GM12878 (cell line): ENCODE measurements at regions not wholly inside any gene's neighbourhood (a gene's known extent, or its start where the extent isn't known, plus 50 kb on each side); places are given as distances from the start of the nearest gene placed in this dataset.

ENCODE experiments used
- ATAC-seq: fragments of 200-7000 bp; cut with Tn5 transposase; 3 replicates; pipeline ENCODE4 v1.9.1; 2020; ENCODE audit warnings: mild to moderate bottlenecking, moderate library complexity
- BruUV-seq: library from RNA; stranded (reverse); fragments of 400-500 nt; replicated peaks from 2 replicates; lab custom pipeline; 2021; lab: Mats Ljungman, UMichigan
- CTCF ChIA-PET: fragments of 300-600 bp; sonication (Branson Sonifier 250); formaldehyde crosslinking; extraction: SDS; loops from one replicate; lab custom pipeline; 2021; ENCODE audit warnings: inconsistent platforms; lab: Yijun Ruan, JAX
- POLR2A ChIA-PET: fragments of 350-600 bp; formaldehyde crosslinking; extraction: SDS; loops from one replicate; lab custom pipeline; 2021; ENCODE audit warnings: inconsistent platforms; lab: Charles Lee
- RAD21 ChIA-PET: fragments of 300-600 bp; sonication (Branson Sonifier 250); formaldehyde crosslinking; loops from one replicate; lab custom pipeline; 2023; ENCODE audit warnings: antibody characterized with exemption; ENCODE audit not compliant: unreplicated experiment; lab: Charles Lee
- SMC1A ChIA-PET: fragments of 300-600 bp; sonication (Branson Sonifier 250); formaldehyde crosslinking; loops from one replicate; lab custom pipeline; 2023; ENCODE audit not compliant: unreplicated experiment, uncharacterized antibody; lab: Charles Lee
- DNase-seq: peaks from one replicate; pipeline ENCODE4 v3.0.0-alpha.2; 2011; ENCODE audit warnings: low read depth, low spot score
- FAIRE-seq: peaks from 3 replicates; lab custom pipeline; 2011; peaks lifted over from hg19 to GRCh38; lab: Jason Lieb, UNC
- H2AFZ ChIP-seq: 2 replicates; pipeline ENCODE4 v1.6.0; 2011; ENCODE audit warnings: low read depth, low read length, control low read depth; ENCODE audit not compliant: control insufficient read depth
- H3K27ac ChIP-seq: 2 replicates; pipeline ENCODE4 v1.5.1; 2011; ENCODE audit warnings: control low read depth; ENCODE audit not compliant: control insufficient read depth, insufficient read depth
- H3K27me3 ChIP-seq, 2 experiments: replicated peaks in 1 of 2; 2 replicates each; pipeline versions ENCODE4 v1.6.0 to v1.6.1; 2011; ENCODE audit warnings: low read length in 1 of 2; ENCODE audit not compliant: control insufficient read depth in 2 of 2, insufficient read depth in 2 of 2
- H3K36me3 ChIP-seq, 2 experiments: 2 replicates each; pipeline ENCODE4 v1.5.1; 2011; ENCODE audit warnings: low read length in 1 of 2; ENCODE audit not compliant: control insufficient read depth in 2 of 2, insufficient read depth in 2 of 2
- H3K4me1 ChIP-seq: 2 replicates; pipeline ENCODE4 v1.6.1; 2011; ENCODE audit warnings: mild to moderate bottlenecking, low read length, moderate library complexity, mixed read lengths; ENCODE audit not compliant: control insufficient read depth, insufficient read depth
- H3K4me2 ChIP-seq: 2 replicates; pipeline ENCODE4 v1.6.0; 2011; ENCODE audit warnings: control low read depth; ENCODE audit not compliant: control insufficient read depth, insufficient read depth
- H3K4me3 ChIP-seq: fragments of 200-600 bp; sonication (generic); 2 replicates; pipeline ENCODE4 v1.5.1; 2016
- H3K79me2 ChIP-seq: 2 replicates; pipeline ENCODE4 v1.6.0; 2011; ENCODE audit warnings: low read length; ENCODE audit not compliant: control insufficient read depth, insufficient read depth
- H3K9ac ChIP-seq: 2 replicates; pipeline ENCODE4 v1.8.0; 2011; ENCODE audit warnings: low read length, control low read depth, mixed read lengths; ENCODE audit not compliant: control insufficient read depth, insufficient read depth
- H3K9me3 ChIP-seq: replicated peaks from 3 replicates; pipeline ENCODE4 v1.5.1; 2011; ENCODE audit warnings: mild to moderate bottlenecking, low read length; ENCODE audit not compliant: control insufficient read depth, insufficient read depth
- H4K20me1 ChIP-seq: 2 replicates; pipeline ENCODE4 v1.6.0; 2011; ENCODE audit not compliant: control insufficient read depth, insufficient read depth
- BCL3 ChIP-seq: IDR thresholded peaks from 2 replicates; pipeline ENCODE4 v1.6.1; 2011; ENCODE audit warnings: borderline replicate concordance, low read depth, mild to moderate bottlenecking, moderate library complexity, low read length; ENCODE audit not compliant: insufficient read depth, poor library complexity, severe bottlenecking
- BMI1 ChIP-seq: fragments of 450-650 bp; IDR thresholded peaks from 2 replicates; pipeline ENCODE4 v1.6.1; 2016; ENCODE audit warnings: mild to moderate bottlenecking, moderate library complexity, borderline replicate concordance
- CBFB ChIP-seq: IDR thresholded peaks from 2 replicates; pipeline ENCODE4 v1.6.1; 2016; ENCODE audit warnings: antibody characterized with exemption, low read depth
- DPF2 ChIP-seq: fragments of 450-650 bp; IDR thresholded peaks from 2 replicates; pipeline ENCODE4 v1.6.1; 2017; ENCODE audit warnings: mild to moderate bottlenecking
- HDAC2 ChIP-seq: fragments of 200-600 bp; sonication (generic); IDR thresholded peaks from 2 replicates; pipeline ENCODE4 v1.6.1; 2017
- IKZF1 ChIP-seq: fragments of 450-650 bp; conservative IDR thresholded peaks from 2 replicates; pipeline ENCODE4 v1.6.1; 2017; ENCODE audit warnings: antibody characterized with exemption, mild to moderate bottlenecking
- IKZF2 ChIP-seq, 2 experiments: fragments of 450-650 bp; IDR thresholded peaks; 2 replicates each; pipeline ENCODE4 v1.6.1; 2017; ENCODE audit warnings: mild to moderate bottlenecking in 2 of 2, moderate library complexity in 2 of 2
- KAT2A ChIP-seq: conservative IDR thresholded peaks from 2 replicates; pipeline ENCODE4 v1.6.1; 2011; ENCODE audit warnings: low read depth, low read length; ENCODE audit not compliant: control insufficient read depth
- MLLT1 ChIP-seq: fragments of 450-650 bp; IDR thresholded peaks from 2 replicates; pipeline ENCODE4 v1.6.1; 2016; ENCODE audit warnings: mild to moderate bottlenecking
- MXI1 ChIP-seq: fragments of 150-350 bp; IDR thresholded peaks from 2 replicates; pipeline ENCODE4 v1.6.1; 2011; ENCODE audit warnings: low read depth, mild to moderate bottlenecking, inconsistent platforms, low read length, improper control_type of control experiment
- NFXL1 ChIP-seq: fragments of 450-650 bp; IDR thresholded peaks from 2 replicates; pipeline ENCODE4 v1.6.1; 2017; ENCODE audit warnings: antibody characterized with exemption, mild to moderate bottlenecking, borderline replicate concordance
- RCOR1 ChIP-seq: conservative IDR thresholded peaks from 2 replicates; pipeline ENCODE4 v1.6.1; 2012; ENCODE audit warnings: low read depth, low read length, improper control_type of control experiment
- RELA ChIP-seq: fragments of 450-650 bp; IDR thresholded peaks from 2 replicates; pipeline ENCODE4 v1.8.0; 2014; ENCODE audit warnings: borderline replicate concordance; ENCODE audit not compliant: partially characterized antibody
- SMAD1 ChIP-seq: fragments of 450-650 bp; IDR thresholded peaks from 2 replicates; pipeline ENCODE4 v1.6.1; 2018; ENCODE audit warnings: mild to moderate bottlenecking, low read depth; ENCODE audit not compliant: partially characterized antibody
- SMAD5 ChIP-seq: IDR thresholded peaks from 2 replicates; pipeline ENCODE4 v1.6.1; 2016; ENCODE audit warnings: antibody characterized with exemption, low read depth
- SMC3 ChIP-seq: IDR thresholded peaks from 2 replicates; pipeline ENCODE4 v1.6.1; 2011; ENCODE audit warnings: low read length, improper control_type of control experiment, borderline replicate concordance
- SPI1 ChIP-seq: IDR thresholded peaks from 2 replicates; pipeline ENCODE4 v1.6.1; 2011; ENCODE audit warnings: low read depth, mild to moderate bottlenecking, low read length, moderate library complexity, borderline replicate concordance; ENCODE audit not compliant: insufficient read depth
- TCF7 ChIP-seq: IDR thresholded peaks from 2 replicates; pipeline ENCODE4 v1.6.1; 2014; ENCODE audit warnings: antibody characterized with exemption, borderline replicate concordance
- WGBS: methylation state at CpG from one replicate; pipeline ENCODE4 v1.1.6; 2016; ENCODE audit warnings: low lambda C conversion rate; ENCODE audit not compliant: insufficient replicate concordance, insufficient coverage; ENCODE audit errors: missing lambda C conversion rate; 5-methylcytosine and 5-hydroxymethylcytosine counted together
- in situ Hi-C: fragments of 300-500 bp; cut with MboI; formaldehyde crosslinking; loops from 9 replicates; pipeline ENCODE4 v1.14.3; 2018; ENCODE audit warnings: mixed read lengths
- intact Hi-C: fragments of 100-400 bp; cut with micrococcal nuclease; formaldehyde crosslinking; loops from one replicate; pipeline ENCODE4 v1.14.2; 2022; ENCODE audit not compliant: unreplicated experiment

- H3K4me2 ChIP-seq, result no peak overlapping the region
- ChIA-PET POLR2A (no interaction called here), RAD21 (no interaction called here), CTCF (no interaction called here), SMC1A (no interaction called here)
- H3K9me3 ChIP-seq, result no peaks in the 10 kb centered on the region
- no peak overlapping the region for H3K27ac ChIP-seq
- in situ Hi-C loops, result no loop called here
- no peaks in the 10 kb centered on the region for H4K20me1 ChIP-seq
- H3K9ac ChIP-seq, result no peak overlapping the region
- H3K4me3 ChIP-seq, result no peak overlapping the region
- H3K36me3 ChIP-seq, result no peaks in the 10 kb centered on the region
- WGBS, result 51% methylated on average over 13 of the region's 13 CpGs
- no peak for FAIRE-seq
- H3K4me1 ChIP-seq, result no peaks in the 10 kb centered on the region
- BruUV-seq, result no TSS peak
- no peak for DNase-seq
- TF ChIP-seq MLLT1 (no peak), RELA (no peak), BCL3 (no peak), CBFB (no peak), TCF7 (no peak), SMC3 (no peak), BMI1 (no peak), MXI1 (no peak), SPI1 (no peak), RCOR1 (no peak), SMAD5 (no peak), SMAD1 (no peak), IKZF2 (IDR thresholded peaks at IDR 0.05) (no peak), IKZF1 (no peak), NFXL1 (no peak), DPF2 (no peak), HDAC2 (no peak), KAT2A (no peak)
- H3K27me3 ChIP-seq, result no peaks in the 10 kb centered on the region
- no peak overlapping the region for H2AFZ ChIP-seq
- intact Hi-C loops, result no loop called here
- no peak for ATAC-seq
- no peaks in the 10 kb centered on the region for H3K79me2 ChIP-seq
Measured at GRCh38 chr7:153091477-153091876, 331.9 kb downstream of the ACTR3B start.
